GM12874 (cell line): ENCODE measurements at regions not wholly inside any gene's neighbourhood (a gene's known extent, or its start where the extent isn't known, plus 50 kb on each side); places are given as distances from the start of the nearest gene placed in this dataset.

Experiments
- TF ChIP-seq, protein P1 (sequence below): IDR thresholded peaks from 2 replicates; pipeline ENCODE4 v1.5.1; 2011; ENCODE audit warnings: low read depth, mild to moderate bottlenecking, control low read depth, low read length, moderate library complexity; ENCODE audit not compliant: insufficient read depth

GRCh38 chr2:16252251-16252650 lies 311.9 kb downstream of the MYCN start:
- TF ChIP-seq, protein P1, sequence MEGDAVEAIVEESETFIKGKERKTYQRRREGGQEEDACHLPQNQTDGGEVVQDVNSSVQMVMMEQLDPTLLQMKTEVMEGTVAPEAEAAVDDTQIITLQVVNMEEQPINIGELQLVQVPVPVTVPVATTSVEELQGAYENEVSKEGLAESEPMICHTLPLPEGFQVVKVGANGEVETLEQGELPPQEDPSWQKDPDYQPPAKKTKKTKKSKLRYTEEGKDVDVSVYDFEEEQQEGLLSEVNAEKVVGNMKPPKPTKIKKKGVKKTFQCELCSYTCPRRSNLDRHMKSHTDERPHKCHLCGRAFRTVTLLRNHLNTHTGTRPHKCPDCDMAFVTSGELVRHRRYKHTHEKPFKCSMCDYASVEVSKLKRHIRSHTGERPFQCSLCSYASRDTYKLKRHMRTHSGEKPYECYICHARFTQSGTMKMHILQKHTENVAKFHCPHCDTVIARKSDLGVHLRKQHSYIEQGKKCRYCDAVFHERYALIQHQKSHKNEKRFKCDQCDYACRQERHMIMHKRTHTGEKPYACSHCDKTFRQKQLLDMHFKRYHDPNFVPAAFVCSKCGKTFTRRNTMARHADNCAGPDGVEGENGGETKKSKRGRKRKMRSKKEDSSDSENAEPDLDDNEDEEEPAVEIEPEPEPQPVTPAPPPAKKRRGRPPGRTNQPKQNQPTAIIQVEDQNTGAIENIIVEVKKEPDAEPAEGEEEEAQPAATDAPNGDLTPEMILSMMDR = no peak

GRCh38 chr2:16251511-16252225 lies 311.3 kb downstream of the MYCN start:
- TF ChIP-seq, protein P1 = no peak

DNA sequence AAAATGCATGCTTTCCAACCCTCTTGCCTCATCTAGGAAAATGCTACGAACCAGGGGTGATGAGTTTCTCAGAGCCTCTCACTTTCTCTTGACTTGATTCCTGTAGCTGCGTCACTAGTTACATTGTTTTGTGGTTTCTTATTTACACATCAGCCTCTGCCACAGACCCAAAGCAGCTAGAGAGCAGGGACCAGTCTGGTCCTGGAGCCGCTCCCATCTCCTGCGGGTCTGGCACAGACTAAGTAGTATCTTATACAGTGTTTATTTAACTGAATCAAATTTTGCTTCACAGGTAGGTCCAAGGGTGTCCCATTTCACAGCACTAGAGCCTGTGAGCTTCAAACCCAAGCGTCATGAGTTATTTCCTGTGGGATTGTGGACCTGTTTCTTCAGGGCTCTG lies 310.5 kb downstream of the MYCN start:
- TF ChIP-seq, protein P1 = no peak

- TF ChIP-seq, protein P1 = no peak
These were observed 310.1 kb downstream of the MYCN start for GRCh38 chr2:16250466-16250865.

- TF ChIP-seq, protein P1 = no peak
These were observed 309.7 kb downstream of the MYCN start for GRCh38 chr2:16250056-16250425.

GRCh38 chr2:16249246-16250055 lies 309.1 kb downstream of the MYCN start:
- TF ChIP-seq, protein P1 = no peak

- TF ChIP-seq, protein P1 = no peak
These were observed 308.3 kb downstream of the MYCN start for GRCh38 chr2:16248571-16249105.
